H9 (cell line): ENCODE measurements at regions not wholly inside any gene's neighbourhood (a gene's known extent, or its start where the extent isn't known, plus 50 kb on each side); places are given as distances from the start of the nearest gene placed in this dataset.

Source experiments
- DNase-seq: peaks from one replicate; pipeline ENCODE4 v3.0.0-alpha.2; 2017
- H2AFZ ChIP-seq: one replicate; pipeline ENCODE4 v1.6.1; 2013; ENCODE audit warnings: mild to moderate bottlenecking, low read length, control low read depth, moderate library complexity
- H2AK5ac ChIP-seq: 2 replicates; pipeline ENCODE4 v1.6.1; 2013; ENCODE audit warnings: low read length, control low read depth, mixed read lengths; ENCODE audit not compliant: insufficient read length
- H2BK120ac ChIP-seq: one replicate; pipeline ENCODE4 v1.6.1; 2013; ENCODE audit warnings: low read depth, mild to moderate bottlenecking, low read length, control low read depth, inconsistent platforms; ENCODE audit not compliant: poor library complexity, severe bottlenecking
- H2BK12ac ChIP-seq: 2 replicates; pipeline ENCODE4 v1.6.1; 2013; ENCODE audit warnings: low read length, control low read depth, mixed read lengths, low read depth; ENCODE audit not compliant: insufficient read length
- H2BK15ac ChIP-seq: 2 replicates; pipeline ENCODE4 v1.6.1; 2013; ENCODE audit warnings: low read depth, low read length, control low read depth
- H2BK20ac ChIP-seq: one replicate; pipeline ENCODE4 v1.6.1; 2013; ENCODE audit warnings: low read depth, mild to moderate bottlenecking, low read length, control low read depth, inconsistent platforms; ENCODE audit not compliant: poor library complexity, severe bottlenecking
- H2BK5ac ChIP-seq: 2 replicates; pipeline ENCODE4 v1.6.1; 2013; ENCODE audit warnings: low read length, control low read depth, mixed read lengths; ENCODE audit not compliant: insufficient read length
- H3K14ac ChIP-seq: 2 replicates; pipeline ENCODE4 v1.6.1; 2013; ENCODE audit warnings: low read length, control low read depth; ENCODE audit not compliant: insufficient read depth
- H3K18ac ChIP-seq: 2 replicates; pipeline ENCODE4 v1.6.1; 2013; ENCODE audit warnings: low read depth, mild to moderate bottlenecking, mixed read lengths, low read length, control low read depth; ENCODE audit not compliant: insufficient read length
- H3K23ac ChIP-seq: 2 replicates; pipeline ENCODE4 v1.6.1; 2013; ENCODE audit warnings: low read length, control low read depth, mixed read lengths, low read depth; ENCODE audit not compliant: insufficient read length
- H3K23me2 ChIP-seq: 2 replicates; pipeline ENCODE4 v1.6.1; 2013; ENCODE audit warnings: low read depth, mild to moderate bottlenecking, mixed read lengths, low read length, control low read depth; ENCODE audit not compliant: insufficient read length, poor library complexity, severe bottlenecking
- H3K27ac ChIP-seq: 2 replicates; pipeline ENCODE4 v1.5.1; 2013; ENCODE audit warnings: low read length, control low read depth, mixed read lengths, low read depth; ENCODE audit not compliant: insufficient read length
- H3K27me3 ChIP-seq: 2 replicates; pipeline ENCODE4 v1.6.1; 2013; ENCODE audit warnings: low read length, control low read depth, inconsistent platforms; ENCODE audit not compliant: insufficient read depth
- H3K4ac ChIP-seq: 2 replicates; pipeline ENCODE4 v1.6.1; 2013; ENCODE audit warnings: low read depth, mild to moderate bottlenecking, control low read depth, inconsistent platforms, low read length, moderate library complexity
- H3K4me1 ChIP-seq: 2 replicates; pipeline ENCODE4 v1.6.1; 2013; ENCODE audit warnings: low read length, control low read depth, inconsistent platforms; ENCODE audit not compliant: insufficient read depth
- H3K4me2 ChIP-seq: 2 replicates; pipeline ENCODE4 v1.6.1; 2013; ENCODE audit warnings: low read length, control low read depth, mixed read lengths; ENCODE audit not compliant: insufficient read length, insufficient read depth
- H3K56ac ChIP-seq: 2 replicates; pipeline ENCODE4 v1.6.1; 2013; ENCODE audit warnings: low read depth, mild to moderate bottlenecking, mixed read lengths, low read length, control low read depth; ENCODE audit not compliant: insufficient read length
- H3K79me1 ChIP-seq: 2 replicates; pipeline ENCODE4 v1.6.1; 2013; ENCODE audit warnings: low read depth, mild to moderate bottlenecking, moderate library complexity, low read length, control low read depth, inconsistent platforms; ENCODE audit not compliant: insufficient read depth, poor library complexity, severe bottlenecking
- H3K79me2 ChIP-seq: 2 replicates; pipeline ENCODE4 v1.6.1; 2013; ENCODE audit warnings: low read length, control low read depth, inconsistent platforms; ENCODE audit not compliant: insufficient read depth
- H3K9ac ChIP-seq: 2 replicates; pipeline ENCODE4 v1.6.1; 2013; ENCODE audit warnings: low read length, control low read depth, mixed read lengths; ENCODE audit not compliant: insufficient read length; ENCODE audit errors: extremely low read depth
- H3K9me3 ChIP-seq: one replicate; pipeline ENCODE4 v1.6.1; 2013; ENCODE audit warnings: low read depth, low read length, inconsistent platforms; ENCODE audit not compliant: control insufficient read depth
- H3T11ph ChIP-seq: one replicate; pipeline ENCODE4 v1.6.1; 2013; ENCODE audit warnings: mild to moderate bottlenecking, low read length, control low read depth, inconsistent platforms
- H4K20me1 ChIP-seq: one replicate; pipeline ENCODE4 v1.6.1; 2013; ENCODE audit not compliant: control insufficient read depth, insufficient read length, insufficient read depth
- H4K5ac ChIP-seq: 2 replicates; pipeline ENCODE4 v1.6.1; 2013; ENCODE audit warnings: low read depth, mild to moderate bottlenecking, mixed read lengths, low read length, control low read depth; ENCODE audit not compliant: insufficient read length
- H4K8ac ChIP-seq: replicated peaks from 2 replicates; pipeline ENCODE4 v1.6.1; 2013; ENCODE audit warnings: low read length, control low read depth, mixed read lengths, low read depth; ENCODE audit not compliant: insufficient read length
- H4K91ac ChIP-seq: 2 replicates; pipeline ENCODE4 v1.6.1; 2013; ENCODE audit warnings: low read depth, mild to moderate bottlenecking, moderate library complexity, mixed read lengths, low read length, control low read depth; ENCODE audit not compliant: insufficient read length
- H3K27ac Mint-ChIP-seq, 3 experiments: 2 replicates in 2 of 3; 3 replicates in 1 of 3; pipeline ENCODE4 v1.8.0; 2020 to 2021; ENCODE audit warnings: mixed read lengths in 3 of 3, mild to moderate bottlenecking in 1 of 3, moderate library complexity in 1 of 3
- H3K27me3 Mint-ChIP-seq: 2 replicates; pipeline ENCODE4 v1.8.0; 2021; ENCODE audit warnings: low read depth, mild to moderate bottlenecking, moderate library complexity, mixed read lengths
- H3K36me3 Mint-ChIP-seq, 3 experiments: 2 replicates in 2 of 3; 3 replicates in 1 of 3; pipeline ENCODE4 v1.8.0; 2020 to 2021; ENCODE audit warnings: low read depth in 3 of 3, mixed read lengths in 3 of 3; ENCODE audit not compliant: insufficient read depth in 1 of 3
- H3K4me1 Mint-ChIP-seq, 2 experiments: 2 replicates each; pipeline ENCODE4 v1.8.0; 2020; ENCODE audit warnings: mixed read lengths in 2 of 2
- H3K4me3 Mint-ChIP-seq, 2 experiments: 2 replicates in 1 of 2; 3 replicates in 1 of 2; pipeline ENCODE4 v1.8.0; 2020 to 2021; ENCODE audit warnings: mild to moderate bottlenecking in 2 of 2, mixed read lengths in 2 of 2, moderate library complexity in 1 of 2
- H3K9me3 Mint-ChIP-seq, 2 experiments: 2 replicates in 1 of 2; 3 replicates in 1 of 2; pipeline ENCODE4 v1.8.0; 2020; ENCODE audit warnings: mild to moderate bottlenecking in 2 of 2, mixed read lengths in 2 of 2, moderate library complexity in 1 of 2
- CTCF ChIP-seq: fragments of 200-600 bp; sonication (generic); conservative IDR thresholded peaks from 3 replicates; pipeline ENCODE4 v1.8.0; 2021; ENCODE audit warnings: antibody characterized with exemption, mild to moderate bottlenecking
- WGBS: extraction: QIAGEN DNeasy Blood & Tissue Kit; methylation state at CpG from one replicate; pipeline ENCODE4 v1.1.7; 2013; ENCODE audit warnings: missing lambda C conversion rate, low lambda C conversion rate, mixed read lengths; ENCODE audit not compliant: insufficient read length; ENCODE audit errors: extremely low coverage; 5-methylcytosine and 5-hydroxymethylcytosine counted together

GRCh38 chr13:74280795-74281490 lies 146.7 kb upstream of the KLF12 start:
- H4K5ac ChIP-seq, result no peak overlapping the region
- Mint-ChIP-seq H3K36me3 (no peaks in the 10 kb centered on the region), H3K27ac (no peak overlapping the region), H3K4me3 (no peak overlapping the region), H3K9me3 (no peaks in the 10 kb centered on the region), H3K4me1 (peaks cover 0 to 6% of the 10 kb centered on the region in 2 experiments; a peak in 2 of 4 replicates), H3K27me3 (no peaks in the 10 kb centered on the region)
- no peak overlapping the region for H2AK5ac ChIP-seq
- DNase-seq, result no peak
- no peak overlapping the region for H3K9ac ChIP-seq
- no peak overlapping the region for H2BK20ac ChIP-seq
- no peak overlapping the region for H3K18ac ChIP-seq
- no peak overlapping the region for H3K4ac ChIP-seq
- no peak for TF ChIP-seq CTCF
- no peak overlapping the region for H4K8ac ChIP-seq
- H2BK120ac ChIP-seq, result no peak overlapping the region
- H4K91ac ChIP-seq, result no peak overlapping the region
- H3K14ac ChIP-seq, result no peak overlapping the region
- no peak overlapping the region for H3K56ac ChIP-seq
- no peak overlapping the region for H3K27ac ChIP-seq
- WGBS, result no CpG with 5 or more reads among the region's 1 CpG
- H2BK15ac ChIP-seq, result no peak overlapping the region
- H3K79me1 ChIP-seq, result no peaks in the 10 kb centered on the region
- no peaks in the 10 kb centered on the region for H3K27me3 ChIP-seq
- no peaks in the 10 kb centered on the region for H3K9me3 ChIP-seq
- no peak overlapping the region for H2BK12ac ChIP-seq
- no peaks in the 10 kb centered on the region for H3K79me2 ChIP-seq
- H4K20me1 ChIP-seq, result no peaks in the 10 kb centered on the region
- no peaks in the 10 kb centered on the region for H3K23me2 ChIP-seq
- no peak overlapping the region for H2BK5ac ChIP-seq
- no peaks in the 10 kb centered on the region for H3K4me1 ChIP-seq
- no peak overlapping the region for H2AFZ ChIP-seq
- H3K4me2 ChIP-seq, result no peak overlapping the region
- H3K23ac ChIP-seq, result no peak overlapping the region
- H3T11ph ChIP-seq, result no peak overlapping the region
